ENCODE measurements at regions not wholly inside any gene's neighbourhood (a gene's known extent, or its start where the extent isn't known, plus 50 kb on each side); places are given as distances from the start of the nearest gene placed in this dataset.

DNA sequence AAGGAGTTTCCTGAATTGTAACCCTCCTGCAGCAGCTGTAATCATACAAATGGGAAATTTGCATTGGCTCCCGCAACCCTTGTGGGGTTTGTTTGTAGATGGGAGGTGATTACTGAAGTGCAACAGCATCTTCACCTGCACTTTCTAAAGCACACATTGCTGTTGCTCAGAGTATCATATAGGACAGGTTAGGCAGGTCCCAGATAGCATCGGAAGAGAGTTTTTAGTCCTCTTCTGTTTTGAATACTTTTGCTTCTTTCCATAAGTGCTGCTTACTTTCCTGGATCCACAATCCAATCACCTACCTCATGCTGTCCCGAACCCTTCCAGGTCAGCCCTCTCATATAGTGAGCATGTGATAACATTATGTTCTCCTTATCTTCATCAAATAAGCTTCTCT, 300.4 kb downstream of the PTPRC start:
- H3K36me3 ChIP-seq: no peaks in the 10 kb centered on the region
- no peak overlapping the region for H3K4me3 ChIP-seq
- in situ Hi-C loops (cut with MboI; ENCODE audit: low sequenced_read_pairs in 4 of 4): no loop called here
- no peaks in the 10 kb centered on the region for H3K9me3 ChIP-seq
- DNase-seq (no peak), ATAC-seq (no peak)
- peaks cover 3 to 22% of the 10 kb centered on the region in 2 donors for H3K4me1 ChIP-seq
- no peak overlapping the region for H3K27ac ChIP-seq
- intact Hi-C loops (cut with DNase I; ENCODE audit: low total_unique reads): no loop called here
- no peak for TF ChIP-seq POLR2A (IDR thresholded peaks at IDR 0.05)
- TF ChIP-seq, protein P1, sequence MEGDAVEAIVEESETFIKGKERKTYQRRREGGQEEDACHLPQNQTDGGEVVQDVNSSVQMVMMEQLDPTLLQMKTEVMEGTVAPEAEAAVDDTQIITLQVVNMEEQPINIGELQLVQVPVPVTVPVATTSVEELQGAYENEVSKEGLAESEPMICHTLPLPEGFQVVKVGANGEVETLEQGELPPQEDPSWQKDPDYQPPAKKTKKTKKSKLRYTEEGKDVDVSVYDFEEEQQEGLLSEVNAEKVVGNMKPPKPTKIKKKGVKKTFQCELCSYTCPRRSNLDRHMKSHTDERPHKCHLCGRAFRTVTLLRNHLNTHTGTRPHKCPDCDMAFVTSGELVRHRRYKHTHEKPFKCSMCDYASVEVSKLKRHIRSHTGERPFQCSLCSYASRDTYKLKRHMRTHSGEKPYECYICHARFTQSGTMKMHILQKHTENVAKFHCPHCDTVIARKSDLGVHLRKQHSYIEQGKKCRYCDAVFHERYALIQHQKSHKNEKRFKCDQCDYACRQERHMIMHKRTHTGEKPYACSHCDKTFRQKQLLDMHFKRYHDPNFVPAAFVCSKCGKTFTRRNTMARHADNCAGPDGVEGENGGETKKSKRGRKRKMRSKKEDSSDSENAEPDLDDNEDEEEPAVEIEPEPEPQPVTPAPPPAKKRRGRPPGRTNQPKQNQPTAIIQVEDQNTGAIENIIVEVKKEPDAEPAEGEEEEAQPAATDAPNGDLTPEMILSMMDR (IDR thresholded peaks at IDR 0.05 in 4 of 5, conservative IDR thresholded peaks at IDR 0.05 in 1 of 5): no peak
- no peaks in the 10 kb centered on the region for H3K27me3 ChIP-seq

DNA sequence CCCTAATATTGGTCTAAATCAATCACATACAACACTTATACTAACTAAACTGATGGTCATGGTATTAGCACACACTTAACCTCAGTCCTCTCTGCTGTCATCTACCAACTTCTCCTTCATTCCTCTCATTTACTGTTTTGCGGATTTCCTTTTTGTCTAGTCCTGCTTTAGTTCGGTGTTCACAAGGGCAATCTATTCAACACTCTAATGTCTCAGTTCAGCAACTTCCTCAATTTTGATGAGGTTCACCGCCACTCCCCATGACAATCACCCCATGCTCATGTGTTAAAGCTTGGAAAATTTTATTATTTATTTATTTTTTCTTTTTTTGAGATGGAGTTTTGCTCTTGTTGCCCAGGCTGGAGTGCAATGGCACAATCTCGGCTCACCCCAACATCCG, 301.1 kb downstream of the PTPRC start:
- no peak for ATAC-seq
- TF ChIP-seq POLR2A (IDR thresholded peaks at IDR 0.05): no peak
- H3K4me3 ChIP-seq: no peak overlapping the region
- peaks cover 3 to 18% of the 10 kb centered on the region in 2 donors for H3K4me1 ChIP-seq
- in situ Hi-C loops (cut with MboI; ENCODE audit: low sequenced_read_pairs in 4 of 4) (no loop called here), intact Hi-C loops (cut with DNase I; ENCODE audit: low total_unique reads) (no loop called here)
- no peak for DNase-seq
- no peaks in the 10 kb centered on the region for H3K36me3 ChIP-seq
- no peak overlapping the region for H3K27ac ChIP-seq
- H3K9me3 ChIP-seq: no peaks in the 10 kb centered on the region
- no peaks in the 10 kb centered on the region for H3K27me3 ChIP-seq

DNA sequence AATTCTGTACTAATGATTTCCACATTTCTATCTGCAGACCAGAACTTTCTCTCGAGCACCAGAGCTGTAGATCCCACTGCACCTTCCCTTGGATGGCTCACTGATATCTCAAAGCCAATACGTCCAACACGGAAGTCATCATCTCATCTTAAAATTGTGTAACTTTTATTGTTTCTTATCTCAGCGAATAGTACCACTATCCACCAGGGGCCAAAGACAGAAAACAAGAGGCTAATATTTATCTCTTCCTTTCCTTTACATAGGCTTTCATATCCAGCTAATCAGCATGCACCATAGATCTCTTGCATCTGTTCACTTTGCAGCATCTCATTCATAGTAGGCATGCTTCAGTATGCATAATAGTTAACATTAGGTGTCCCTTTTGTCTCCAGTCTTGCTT, 303.6 kb downstream of the PTPRC start:
- ATAC-seq (no peak), DNase-seq (no peak)
- intact Hi-C loops (cut with DNase I; ENCODE audit: low total_unique reads): no loop called here
- Histone ChIP-seq H3K9me3 (no peaks in the 10 kb centered on the region), H3K36me3 (no peaks in the 10 kb centered on the region), H3K4me3 (no peak overlapping the region), H3K27ac (no peak overlapping the region), H3K27me3 (no peaks in the 10 kb centered on the region), H3K4me1 (no peaks in the 10 kb centered on the region)
- no peak for TF ChIP-seq POLR2A (IDR thresholded peaks at IDR 0.05)
- TF ChIP-seq, protein P1 (IDR thresholded peaks at IDR 0.05 in 4 of 5, conservative IDR thresholded peaks at IDR 0.05 in 1 of 5): no peak
- in situ Hi-C loops (cut with MboI; ENCODE audit: low sequenced_read_pairs in 4 of 4): no loop called here

DNA sequence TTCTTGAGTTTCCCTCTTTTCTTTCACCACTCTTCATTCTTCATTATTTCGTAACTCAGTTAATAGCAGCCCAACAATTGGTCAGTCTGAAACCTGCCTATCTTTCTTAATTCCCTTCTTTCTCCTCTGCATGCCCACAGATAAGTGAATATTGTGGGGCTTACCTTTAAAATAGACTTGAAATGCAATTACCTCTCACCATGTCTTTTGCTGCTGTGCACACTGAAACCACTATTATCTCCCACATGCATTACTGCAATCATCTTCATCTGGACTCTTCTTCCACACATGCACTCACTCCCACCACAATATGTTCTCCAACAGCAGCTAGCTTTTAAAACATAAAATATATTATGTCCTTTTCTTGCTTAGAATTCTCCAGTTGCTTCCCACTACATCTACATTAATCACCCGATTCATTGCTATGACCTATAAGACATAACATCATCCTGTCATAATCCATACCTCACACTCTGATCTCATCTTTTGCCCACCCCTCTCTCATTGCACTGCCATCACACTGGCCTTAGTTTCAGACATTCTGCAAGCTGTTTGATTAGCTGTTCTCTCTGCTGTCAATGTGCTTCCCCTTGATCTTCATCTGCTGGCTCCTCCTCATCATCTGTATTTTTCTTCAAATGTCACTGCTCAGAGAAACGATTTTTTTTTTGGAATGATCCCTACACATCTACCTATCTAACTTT, 304.8 kb downstream of the PTPRC start:
- DNase-seq (no peak), ATAC-seq (no peak)
- in situ Hi-C loops (cut with MboI; ENCODE audit: low sequenced_read_pairs in 4 of 4) (no loop called here), intact Hi-C loops (cut with DNase I; ENCODE audit: low total_unique reads) (no loop called here)
- H3K27ac ChIP-seq: no peak overlapping the region
- no peaks in the 10 kb centered on the region for H3K4me1 ChIP-seq
- H3K4me3 ChIP-seq: no peak overlapping the region
- H3K36me3 ChIP-seq: no peaks in the 10 kb centered on the region
- no peaks in the 10 kb centered on the region for H3K27me3 ChIP-seq
- no peak for TF ChIP-seq POLR2A (IDR thresholded peaks at IDR 0.05)
- H3K9me3 ChIP-seq: no peaks in the 10 kb centered on the region

DNA sequence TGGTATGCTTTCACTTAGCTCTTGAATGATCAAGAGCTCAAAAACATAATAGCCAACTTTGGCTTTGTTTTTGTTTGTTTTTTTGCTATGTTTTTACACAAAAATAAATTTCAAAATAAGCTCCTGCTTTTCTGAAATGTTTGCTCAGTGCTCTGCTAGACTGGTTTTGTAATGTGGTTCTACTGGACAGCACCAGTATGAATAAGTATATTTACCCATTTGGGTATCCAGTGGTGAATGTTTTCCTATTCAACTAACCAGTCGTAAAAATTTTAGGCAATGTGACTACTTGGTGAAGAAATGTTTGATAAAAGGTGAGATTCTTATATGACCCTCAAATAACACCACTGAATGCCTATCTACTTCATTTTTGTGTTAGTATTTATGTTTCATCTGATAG, 308.6 kb downstream of the PTPRC start:
- intact Hi-C loops (cut with DNase I; ENCODE audit: low total_unique reads) (no loop called here), in situ Hi-C loops (cut with MboI; ENCODE audit: low sequenced_read_pairs in 4 of 4) (no loop called here)
- no peak for TF ChIP-seq POLR2A (IDR thresholded peaks at IDR 0.05)
- TF ChIP-seq, protein P1 (IDR thresholded peaks at IDR 0.05 in 4 of 5, conservative IDR thresholded peaks at IDR 0.05 in 1 of 5): no peak

More for the DNA sequence above, 308.6 kb downstream of the PTPRC start:
- no peak for DNase-seq
- Histone ChIP-seq H3K36me3 (no peaks in the 10 kb centered on the region), H3K27me3 (no peaks in the 10 kb centered on the region), H3K9me3 (no peaks in the 10 kb centered on the region), H3K4me1 (no peaks in the 10 kb centered on the region), H3K4me3 (no peak overlapping the region), H3K27ac (no peak overlapping the region)
- no peak for ATAC-seq

All from gastrocnemius medialis (tissue), 4 donors.